HepG2 (cell line): ENCODE measurements at regions not wholly inside any gene's neighbourhood (a gene's known extent, or its start where the extent isn't known, plus 50 kb on each side); places are given as distances from the start of the nearest gene placed in this dataset.

Source experiments
- ATAC-seq: fragments of 200-7000 bp; cut with Tn5 transposase; 3 replicates; pipeline ENCODE4 v1.9.1; 2020; ENCODE audit warnings: mild to moderate bottlenecking, moderate library complexity
- BruUV-seq: library from RNA; stranded (reverse); fragments of 400-500 nt; replicated peaks from 2 replicates; lab custom pipeline; 2021; lab: Mats Ljungman, UMichigan
- CTCF ChIA-PET: fragments of 300-600 bp; formaldehyde crosslinking; extraction: SDS; loops from one replicate; lab custom pipeline; 2021; ENCODE audit warnings: low total read pairs, inconsistent platforms, low intra/inter-chr PET ratio; lab: Yijun Ruan, JAX
- POLR2A ChIA-PET: fragments of 350-600 bp; sonication (Branson Sonifier 250); formaldehyde crosslinking; loops from one replicate; lab custom pipeline; 2020; ENCODE audit warnings: antibody characterized with exemption, inconsistent platforms; lab: Yijun Ruan, JAX
- DNase-seq: peaks from one replicate; pipeline ENCODE4 v3.0.0-alpha.2; 2015; ENCODE audit warnings: low spot score
- FAIRE-seq: peaks from 3 replicates; lab custom pipeline; 2011; peaks lifted over from hg19 to GRCh38; lab: Jason Lieb, UNC
- H2AFZ ChIP-seq: one replicate; pipeline ENCODE4 v1.6.1; 2011; ENCODE audit warnings: low read length, inconsistent platforms
- H3K27ac ChIP-seq: fragments of 300-600 bp; 3 replicates; pipeline ENCODE4 v1.8.0; 2011; ENCODE audit warnings: mixed run types, mild to moderate bottlenecking, mixed read lengths, low read length, inconsistent platforms; ENCODE audit not compliant: insufficient read depth; ENCODE audit errors: extremely low read length
- H3K27me3 ChIP-seq, 2 experiments: fragments of 200-600 bp in 1 of 2; 2 replicates in 1 of 2; 3 replicates in 1 of 2; pipeline versions ENCODE4 v1.6.0 to v1.8.0; 2011; ENCODE audit warnings: low read length in 2 of 2, mild to moderate bottlenecking in 2 of 2, moderate library complexity in 2 of 2, inconsistent platforms in 1 of 2; ENCODE audit not compliant: insufficient read depth in 2 of 2, control insufficient read depth in 1 of 2
- H3K36me3 ChIP-seq, 2 experiments: fragments of 200-600 bp in 1 of 2; replicated peaks in 1 of 2; 2 replicates in 1 of 2; 3 replicates in 1 of 2; pipeline versions ENCODE4 v1.5.1 to v1.8.0; 2011; ENCODE audit warnings: low read length in 2 of 2, inconsistent platforms in 1 of 2; ENCODE audit not compliant: insufficient read depth in 2 of 2, control insufficient read depth in 1 of 2
- H3K4me1 ChIP-seq: 2 replicates; pipeline ENCODE4 v1.5.1; 2012; ENCODE audit warnings: low read length, inconsistent platforms; ENCODE audit not compliant: insufficient read depth
- H3K4me2 ChIP-seq: 2 replicates; pipeline ENCODE4 v1.6.0; 2011; ENCODE audit warnings: low read depth, low read length, inconsistent platforms
- H3K4me3 ChIP-seq, 3 experiments: fragments of 200-600 bp in 1 of 3; sonication (generic), shearing (Covaris generic) in 1 of 3; replicated peaks in 1 of 3; 2 replicates each; pipeline ENCODE4 v1.5.1; 2011 to 2016; ENCODE audit warnings: low read length in 3 of 3, inconsistent platforms in 2 of 3, low read depth in 2 of 3, mild to moderate bottlenecking in 2 of 3, control low read depth in 1 of 3, mixed read lengths in 1 of 3; ENCODE audit not compliant: insufficient read depth in 1 of 3
- H3K79me2 ChIP-seq: one replicate; pipeline ENCODE4 v1.6.1; 2011; ENCODE audit warnings: low read length, inconsistent platforms; ENCODE audit not compliant: insufficient read depth
- H3K9ac ChIP-seq: 2 replicates; pipeline ENCODE4 v1.6.0; 2011; ENCODE audit warnings: mild to moderate bottlenecking, low read depth, low read length, inconsistent platforms; ENCODE audit not compliant: insufficient read depth
- H3K9me3 ChIP-seq: 2 replicates; pipeline ENCODE4 v1.5.1; 2012; ENCODE audit warnings: mild to moderate bottlenecking, low read length
- H4K20me1 ChIP-seq: 2 replicates; pipeline ENCODE4 v1.6.0; 2011; ENCODE audit warnings: inconsistent platforms, mild to moderate bottlenecking, low read length, moderate library complexity; ENCODE audit not compliant: insufficient read depth
- DNMT3B ChIP-seq: conservative IDR thresholded peaks from 2 replicates; pipeline ENCODE4 v1.6.1; 2016; ENCODE audit warnings: missing biosample characterization, control low read depth
- EEA1 ChIP-seq: sonication (generic); formaldehyde crosslinking; IDR thresholded peaks from 2 replicates; pipeline ENCODE4 v1.5.1; 2020; ENCODE audit warnings: mild to moderate bottlenecking, missing genetic modification reagents, borderline replicate concordance
- ELF1 ChIP-seq: sonication (generic); formaldehyde crosslinking; IDR thresholded peaks from 2 replicates; pipeline ENCODE4 v1.4.0; 2020; ENCODE audit warnings: missing genetic modification reagents
- GATAD1 ChIP-seq: IDR thresholded peaks from 2 replicates; pipeline ENCODE4 v1.6.1; 2016; ENCODE audit warnings: missing genetic modification reagents, missing compliant biosample characterization
- GPBP1L1 ChIP-seq: sonication (generic); formaldehyde crosslinking; IDR thresholded peaks from 2 replicates; pipeline ENCODE4 v1.5.0; 2020; ENCODE audit warnings: mild to moderate bottlenecking, missing genetic modification reagents
- KDM4B ChIP-seq: sonication (generic); formaldehyde crosslinking; IDR thresholded peaks from 2 replicates; pipeline ENCODE4 v1.4.0; 2020; ENCODE audit warnings: missing genetic modification reagents
- PCBP1 ChIP-seq: fragments of 200-400 bp; formaldehyde crosslinking; IDR thresholded peaks from 2 replicates; pipeline ENCODE4 v1.6.1; 2017; ENCODE audit warnings: mild to moderate bottlenecking, low read depth, low read length, borderline replicate concordance
- RFXAP ChIP-seq: sonication (generic); formaldehyde crosslinking; IDR thresholded peaks from 2 replicates; pipeline ENCODE4 v1.4.0; 2020; ENCODE audit warnings: missing genetic modification reagents, borderline replicate concordance
- RORA ChIP-seq: sonication (generic); formaldehyde crosslinking; IDR thresholded peaks from 2 replicates; pipeline ENCODE4 v1.5.0; 2020; ENCODE audit warnings: mild to moderate bottlenecking, missing genetic modification reagents, moderate library complexity
- SOX13 ChIP-seq, 3 experiments: fragments of 450-650 bp in 1 of 3; sonication (generic) in 1 of 3; formaldehyde crosslinking in 1 of 3; IDR thresholded peaks in 2 of 3; conservative IDR thresholded peaks in 1 of 3; 2 replicates each; pipeline versions ENCODE4 v1.5.0 to v1.6.1; 2016 to 2020; ENCODE audit warnings: antibody characterized with exemption in 1 of 3, mild to moderate bottlenecking in 1 of 3, missing compliant biosample characterization in 1 of 3, missing genetic modification reagents in 1 of 3, moderate library complexity in 1 of 3
- ZBTB10 ChIP-seq: sonication (generic); formaldehyde crosslinking; IDR thresholded peaks from 2 replicates; pipeline ENCODE4 v1.4.0; 2020; ENCODE audit warnings: missing genetic modification reagents, borderline replicate concordance
- ZBTB7A ChIP-seq: sonication (generic); formaldehyde crosslinking; IDR thresholded peaks from 2 replicates; pipeline ENCODE4 v1.8.0; 2022; ENCODE audit warnings: mild to moderate bottlenecking, missing genetic modification reagents
- ZFP36L1 ChIP-seq: sonication (generic); formaldehyde crosslinking; IDR thresholded peaks from 2 replicates; pipeline ENCODE4 v1.8.0; 2022; ENCODE audit warnings: mild to moderate bottlenecking, missing genetic modification reagents, moderate library complexity
- ZKSCAN8 ChIP-seq: IDR thresholded peaks from 2 replicates; pipeline ENCODE4 v1.6.1; 2016; ENCODE audit warnings: borderline replicate concordance, missing genetic modification reagents, missing compliant biosample characterization
- ZSCAN20 ChIP-seq: sonication (generic); formaldehyde crosslinking; IDR thresholded peaks from 2 replicates; pipeline ENCODE4 v1.4.0; 2020; ENCODE audit warnings: missing genetic modification reagents, mild to moderate bottlenecking, borderline replicate concordance
- WGBS: methylation state at CpG from one replicate; pipeline ENCODE4 v1.1.6; 2017; ENCODE audit warnings: low lambda C conversion rate; 5-methylcytosine and 5-hydroxymethylcytosine counted together
- in situ Hi-C: cut with HindIII; loops from 2 replicates; pipeline ENCODE4 v1.10.0; 2017; ENCODE audit warnings: low pct_unique_long_range_greater_than_20kb; ENCODE audit not compliant: extremely low pct_ligation_motif_present
- intact Hi-C: fragments of 100-400 bp; cut with micrococcal nuclease; formaldehyde crosslinking; loops from one replicate; pipeline ENCODE4 v1.10.0; 2022; ENCODE audit not compliant: unreplicated experiment

- CTCF ChIA-PET = no interaction called here
These were observed 167.1 kb downstream of the ZBTB18 start for GRCh38 chr1:244218220-244218619.

GRCh38 chr1:244219149-244219548, 168.1 kb downstream of the ZBTB18 start:
- Histone ChIP-seq H4K20me1 (no peaks in the 10 kb centered on the region), H3K4me1 (peaks cover 6% of the 10 kb centered on the region; the same call in 1 of the 2 replicates), H3K9ac (no peak overlapping the region), H2AFZ (no peak overlapping the region), H3K27ac (no peak overlapping the region), H3K36me3 (no peaks in the 10 kb centered on the region), H3K9me3 (no peaks in the 10 kb centered on the region), H3K4me3 (no peak overlapping the region), H3K4me2 (no peak overlapping the region), H3K79me2 (no peaks in the 10 kb centered on the region), H3K27me3 (peaks cover 0 to 24% of the 10 kb centered on the region in 2 experiments; a peak in 3 of 5 replicates)
- FAIRE-seq (no peak), ATAC-seq (no peak), DNase-seq (no peak)
- in situ Hi-C loops (no loop called here), intact Hi-C loops (no loop called here)
- ChIA-PET CTCF (no interaction called here), POLR2A (no interaction called here)
- BruUV-seq = no TSS peak
- TF ChIP-seq GPBP1L1 (CRISPR knock-in tag) (no peak), KDM4B (no peak), GATAD1 (CRISPR knock-in tag) (no peak), RFXAP (CRISPR knock-in tag) (no peak), ZBTB10 (CRISPR knock-in tag) (no peak), DNMT3B (CRISPR knock-in tag) (no peak), ZBTB7A (no peak), ZKSCAN8 (CRISPR knock-in tag) (no peak), EEA1 (no peak)

More at GRCh38 chr1:244218220-244218619, 167.1 kb downstream of the ZBTB18 start:
- H3K36me3 ChIP-seq = no peaks in the 10 kb centered on the region
- no peaks in the 10 kb centered on the region for H4K20me1 ChIP-seq
- intact Hi-C loops (no loop called here), in situ Hi-C loops (no loop called here)
- H3K79me2 ChIP-seq = no peaks in the 10 kb centered on the region
- 32% methylated on average over 6 of the region's 9 CpGs for WGBS
- FAIRE-seq = no peak
- POLR2A ChIA-PET = no interaction called here
- H3K27me3 ChIP-seq = peaks cover 0 to 22% of the 10 kb centered on the region in 2 experiments; a peak in 3 of 5 replicates
- BruUV-seq = no TSS peak
- no peak overlapping the region for H3K27ac ChIP-seq
- H3K9ac ChIP-seq = no peak overlapping the region
- H3K4me2 ChIP-seq = no peak overlapping the region
- ATAC-seq = no peak
- DNase-seq = no peak
- peaks cover 10% of the 10 kb centered on the region; the same call in 1 of the 2 replicates for H3K4me1 ChIP-seq
- no peaks in the 10 kb centered on the region for H3K9me3 ChIP-seq
- no peak overlapping the region for H3K4me3 ChIP-seq
- H2AFZ ChIP-seq = no peak overlapping the region
- TF ChIP-seq ZFP36L1 (CRISPR knock-in tag) = no peak
- TF ChIP-seq RORA (CRISPR knock-in tag) = no peak
- no peak for TF ChIP-seq ZSCAN20 (CRISPR knock-in tag)
- TF ChIP-seq SOX13 (IDR thresholded peaks at IDR 0.05) = no peak
- no peak for TF ChIP-seq SOX13 (CRISPR knock-in tag; conservative IDR thresholded peaks at IDR 0.05 in 1 of 2, IDR thresholded peaks at IDR 0.05 in 1 of 2)
- no peak for TF ChIP-seq ELF1
- no peak for TF ChIP-seq PCBP1
